Osteocyte (in vitro differentiated cells): ENCODE measurements at regions not wholly inside any gene's neighbourhood (a gene's known extent, or its start where the extent isn't known, plus 50 kb on each side); places are given as distances from the start of the nearest gene placed in this dataset.
A peak's percentile ranks its signal among the peaks of the same experiment; 100 is the strongest.

Experiments
- DNase-seq: peaks from one replicate; pipeline ENCODE4 v3.0.0; 2021; ENCODE audit warnings: mixed read lengths; ENCODE audit not compliant: unreplicated experiment; ENCODE audit errors: extremely low spot score
- H3K27ac Mint-ChIP-seq: one replicate; pipeline ENCODE4 v1.8.0; 2021; ENCODE audit warnings: mild to moderate bottlenecking, mixed read lengths; ENCODE audit not compliant: unreplicated experiment
- H3K27me3 Mint-ChIP-seq: one replicate; pipeline ENCODE4 v1.8.0; 2021; ENCODE audit warnings: mixed read lengths; ENCODE audit not compliant: unreplicated experiment
- H3K36me3 Mint-ChIP-seq: one replicate; pipeline ENCODE4 v1.8.0; 2021; ENCODE audit warnings: mixed read lengths; ENCODE audit not compliant: unreplicated experiment
- H3K4me1 Mint-ChIP-seq: one replicate; pipeline ENCODE4 v1.8.0; 2021; ENCODE audit warnings: mixed read lengths; ENCODE audit not compliant: unreplicated experiment
- H3K4me3 Mint-ChIP-seq: one replicate; pipeline ENCODE4 v1.8.0; 2021; ENCODE audit warnings: mild to moderate bottlenecking, moderate library complexity, mixed read lengths; ENCODE audit not compliant: unreplicated experiment
- H3K9me3 Mint-ChIP-seq: one replicate; pipeline ENCODE4 v1.8.0; 2021; ENCODE audit warnings: mixed read lengths; ENCODE audit not compliant: unreplicated experiment
- CTCF ChIP-seq: fragments of 200-600 bp; sonication (generic); IDR thresholded peaks from 2 replicates; pipeline ENCODE4 v1.5.0; 2021; ENCODE audit warnings: antibody characterized with exemption, mild to moderate bottlenecking, moderate library complexity

GRCh38 chr2:204333861-204334260 is 211.4 kb upstream of the PARD3B start:
- Mint-ChIP-seq H3K4me1 (peaks cover 28% of the 10 kb centered on the region), H3K27me3 (no peaks in the 10 kb centered on the region), H3K9me3 (no peaks in the 10 kb centered on the region), H3K27ac (no peak overlapping the region), H3K4me3 (no peak overlapping the region), H3K36me3 (no peaks in the 10 kb centered on the region)
- DNase-seq, result no peak
- TF ChIP-seq CTCF, result no peak

GRCh38 chr2:204335451-204336058 is 209.7 kb upstream of the PARD3B start:
- H3K36me3 Mint-ChIP-seq, result no peaks in the 10 kb centered on the region
- H3K9me3 Mint-ChIP-seq, result no peaks in the 10 kb centered on the region
- no peaks in the 10 kb centered on the region for H3K27me3 Mint-ChIP-seq
- H3K4me1 Mint-ChIP-seq, result peaks cover 42% of the 10 kb centered on the region
- no peak overlapping the region for H3K27ac Mint-ChIP-seq
- no peak overlapping the region for H3K4me3 Mint-ChIP-seq
- no peak for DNase-seq
- no peak for TF ChIP-seq CTCF

- no peaks in the 10 kb centered on the region for H3K36me3 Mint-ChIP-seq
- H3K27ac Mint-ChIP-seq, result no peak overlapping the region
- peaks cover 45% of the 10 kb centered on the region for H3K4me1 Mint-ChIP-seq
- no peak for TF ChIP-seq CTCF
- H3K27me3 Mint-ChIP-seq, result no peaks in the 10 kb centered on the region
- no peak overlapping the region for H3K4me3 Mint-ChIP-seq
- DNase-seq, result no peak
- no peaks in the 10 kb centered on the region for H3K9me3 Mint-ChIP-seq
Measured at GRCh38 chr2:204336153-204336744, 209.0 kb upstream of the PARD3B start.

GRCh38 chr2:204337638-204338037 is 207.6 kb upstream of the PARD3B start:
- Mint-ChIP-seq H3K9me3 (no peaks in the 10 kb centered on the region), H3K36me3 (no peaks in the 10 kb centered on the region), H3K27me3 (no peaks in the 10 kb centered on the region), H3K4me3 (no peak overlapping the region), H3K4me1 (peaks cover 45% of the 10 kb centered on the region), H3K27ac (no peak overlapping the region)
- DNase-seq, result no peak
- no peak for TF ChIP-seq CTCF

- H3K4me3 Mint-ChIP-seq, result peak overlapping the region; percentile 51
- H3K27ac Mint-ChIP-seq, result peak overlapping the region; percentile 79
- H3K9me3 Mint-ChIP-seq, result no peaks in the 10 kb centered on the region
- no peak for DNase-seq
- H3K36me3 Mint-ChIP-seq, result no peaks in the 10 kb centered on the region
- H3K4me1 Mint-ChIP-seq, result peaks cover 39% of the 10 kb centered on the region
- no peaks in the 10 kb centered on the region for H3K27me3 Mint-ChIP-seq
- TF ChIP-seq CTCF, result no peak
Measured at GRCh38 chr2:204339212-204339715, 206.0 kb upstream of the PARD3B start.
